ENCODE measurements at regions not wholly inside any gene's neighbourhood (a gene's known extent, or its start where the extent isn't known, plus 50 kb on each side); places are given as distances from the start of the nearest gene placed in this dataset.
"Not testable (repeated sequence)": the region's sequence is repeated elsewhere in the genome, so short reads cannot be mapped to it uniquely, and the experiment has no call there.

- WGBS, 2 donors: 33 to 45% methylated on average over 2 of the region's 2 CpGs
- no peak for ATAC-seq (ENCODE audit: low FRiP score)
- intact Hi-C loops (cut with DNase I): loop anchor here in 1 of 2 donors (10.0 kb wide), 1 partner anchor 92 kb away; no protein-coding TSS in a partner anchor
Observed at GRCh38 chr3:102032491-102033383, 183.4 kb downstream of the NFKBIZ start.

GRCh38 chr3:102034639-102035451 is 185.5 kb downstream of the NFKBIZ start:
- Histone ChIP-seq H3K36me3 (ENCODE audit: control insufficient read depth in 1 of 2, insufficient read depth in 2 of 2, low read length in 1 of 2) (no peaks in the 10 kb centered on the region), H3K9me3 (ENCODE audit: control insufficient read depth, low read length) (no peaks in the 10 kb centered on the region), H3K27me3 (ENCODE audit: control insufficient read depth in 1 of 2, insufficient read depth in 2 of 2, low read length in 1 of 2) (no peaks in the 10 kb centered on the region), H3K4me3 (ENCODE audit: low read length in 2 of 2) (no peak overlapping the region), H3K4me1 (ENCODE audit: control insufficient read depth in 1 of 2, insufficient read depth in 2 of 2, low read length in 2 of 2) (peaks cover 0 to 4% of the 10 kb centered on the region in 2 donors), H3K27ac (ENCODE audit: low read depth in 1 of 2, low read length in 2 of 2) (no peak overlapping the region)
- WGBS, 2 donors: 90 to 92% methylated on average over 3 of the region's 3 CpGs
- intact Hi-C loops (cut with DNase I): loop anchor here in 1 of 2 donors (10.0 kb wide), 1 partner anchor 90 kb away; no protein-coding TSS in a partner anchor
- ATAC-seq (ENCODE audit: low FRiP score) (no peak), DNase-seq (no peak)

More at GRCh38 chr3:102032491-102033383, 183.4 kb downstream of the NFKBIZ start:
- no peak for DNase-seq
- Histone ChIP-seq H3K9me3 (ENCODE audit: control insufficient read depth, low read length) (no peaks in the 10 kb centered on the region), H3K27me3 (ENCODE audit: control insufficient read depth in 1 of 2, insufficient read depth in 2 of 2, low read length in 1 of 2) (no peaks in the 10 kb centered on the region), H3K4me1 (ENCODE audit: control insufficient read depth in 1 of 2, insufficient read depth in 2 of 2, low read length in 2 of 2) (peaks cover 0 to 3% of the 10 kb centered on the region in 2 donors), H3K36me3 (ENCODE audit: control insufficient read depth in 1 of 2, insufficient read depth in 2 of 2, low read length in 1 of 2) (no peaks in the 10 kb centered on the region), H3K4me3 (ENCODE audit: low read length in 2 of 2) (no peak overlapping the region), H3K27ac (ENCODE audit: low read depth in 1 of 2, low read length in 2 of 2) (no peak overlapping the region)

GRCh38 chr3:102036017-102036416 is 186.7 kb downstream of the NFKBIZ start:
- Histone ChIP-seq H3K36me3 (ENCODE audit: control insufficient read depth in 1 of 2, insufficient read depth in 2 of 2, low read length in 1 of 2) (no peaks in the 10 kb centered on the region), H3K4me3 (ENCODE audit: low read length in 2 of 2) (no peak overlapping the region), H3K9me3 (ENCODE audit: control insufficient read depth, low read length) (no peaks in the 10 kb centered on the region), H3K27me3 (ENCODE audit: control insufficient read depth in 1 of 2, insufficient read depth in 2 of 2, low read length in 1 of 2) (no peaks in the 10 kb centered on the region), H3K27ac (ENCODE audit: low read depth in 1 of 2, low read length in 2 of 2) (no peak overlapping the region), H3K4me1 (ENCODE audit: control insufficient read depth in 1 of 2, insufficient read depth in 2 of 2, low read length in 2 of 2) (peaks cover 0 to 4% of the 10 kb centered on the region in 2 donors)
- ATAC-seq (ENCODE audit: low FRiP score) (no peak), DNase-seq (no peak)
- 90 to 95% methylated on average over 2 of the region's 2 CpGs for WGBS, 2 donors
- intact Hi-C loops (cut with DNase I): loop anchor here in 1 of 2 donors (10.0 kb wide), 1 partner anchor 89 kb away; no protein-coding TSS in a partner anchor

GRCh38 chr3:102036472-102036871 is 187.2 kb downstream of the NFKBIZ start:
- no peaks in the 10 kb centered on the region for H3K27me3 ChIP-seq (ENCODE audit: control insufficient read depth in 1 of 2, insufficient read depth in 2 of 2, low read length in 1 of 2)
- WGBS, 2 donors: 58 to 59% methylated on average over 1 of the region's 1 CpG
- no peak overlapping the region for H3K4me3 ChIP-seq (ENCODE audit: low read length in 2 of 2)
- DNase-seq (no peak), ATAC-seq (ENCODE audit: low FRiP score) (no peak)
- no peaks in the 10 kb centered on the region for H3K36me3 ChIP-seq (ENCODE audit: control insufficient read depth in 1 of 2, insufficient read depth in 2 of 2, low read length in 1 of 2)
- intact Hi-C loops (cut with DNase I): loop anchor here in 1 of 2 donors (10.0 kb wide), 1 partner anchor 88 kb away; no protein-coding TSS in a partner anchor
- H3K4me1 ChIP-seq (ENCODE audit: control insufficient read depth in 1 of 2, insufficient read depth in 2 of 2, low read length in 2 of 2): peaks cover 0 to 4% of the 10 kb centered on the region in 2 donors
- H3K27ac ChIP-seq (ENCODE audit: low read depth in 1 of 2, low read length in 2 of 2): no peak overlapping the region
- no peaks in the 10 kb centered on the region for H3K9me3 ChIP-seq (ENCODE audit: control insufficient read depth, low read length)

- no peak overlapping the region for H3K4me3 ChIP-seq (ENCODE audit: low read length in 2 of 2)
- H3K36me3 ChIP-seq (ENCODE audit: control insufficient read depth in 1 of 2, insufficient read depth in 2 of 2, low read length in 1 of 2): no peaks in the 10 kb centered on the region
- H3K9me3 ChIP-seq (ENCODE audit: control insufficient read depth, low read length): no peaks in the 10 kb centered on the region
- no peaks in the 10 kb centered on the region for H3K27me3 ChIP-seq (ENCODE audit: control insufficient read depth in 1 of 2, insufficient read depth in 2 of 2, low read length in 1 of 2)
- no peak for DNase-seq
- intact Hi-C loops (cut with DNase I): loop anchor here in 1 of 2 donors (10.0 kb wide), 1 partner anchor 88 kb away; no protein-coding TSS in a partner anchor
- H3K27ac ChIP-seq (ENCODE audit: low read depth in 1 of 2, low read length in 2 of 2): no peak overlapping the region
- no peak for ATAC-seq (ENCODE audit: low FRiP score)
- 1 to 6% methylated on average over 2 of the region's 2 CpGs for WGBS, 2 donors
- peaks cover 0 to 4% of the 10 kb centered on the region in 2 donors for H3K4me1 ChIP-seq (ENCODE audit: control insufficient read depth in 1 of 2, insufficient read depth in 2 of 2, low read length in 2 of 2)
Observed at GRCh38 chr3:102037209-102037608, 187.9 kb downstream of the NFKBIZ start.

GRCh38 chr3:102037791-102038190 is 188.5 kb downstream of the NFKBIZ start:
- no peaks in the 10 kb centered on the region for H3K9me3 ChIP-seq (ENCODE audit: control insufficient read depth, low read length)
- 24 to 33% methylated on average over 2 of the region's 2 CpGs for WGBS, 2 donors
- no peak for DNase-seq
- intact Hi-C loops (cut with DNase I): loop anchor here in 1 of 2 donors (10.0 kb wide), 1 partner anchor 87 kb away; no protein-coding TSS in a partner anchor
- H3K27me3 ChIP-seq (ENCODE audit: control insufficient read depth in 1 of 2, insufficient read depth in 2 of 2, low read length in 1 of 2): no peaks in the 10 kb centered on the region
- no peak overlapping the region for H3K4me3 ChIP-seq (ENCODE audit: low read length in 2 of 2)
- H3K27ac ChIP-seq (ENCODE audit: low read depth in 1 of 2, low read length in 2 of 2): peak overlapping the region in 1 of 2 donors; percentile 25
- no peaks in the 10 kb centered on the region for H3K36me3 ChIP-seq (ENCODE audit: control insufficient read depth in 1 of 2, insufficient read depth in 2 of 2, low read length in 1 of 2)
- no peak for ATAC-seq (ENCODE audit: low FRiP score)
- peaks cover 0 to 4% of the 10 kb centered on the region in 2 donors for H3K4me1 ChIP-seq (ENCODE audit: control insufficient read depth in 1 of 2, insufficient read depth in 2 of 2, low read length in 2 of 2)

- no peak for ATAC-seq (ENCODE audit: low FRiP score)
- Histone ChIP-seq H3K9me3 (ENCODE audit: control insufficient read depth, low read length) (no peaks in the 10 kb centered on the region), H3K4me1 (ENCODE audit: control insufficient read depth in 1 of 2, insufficient read depth in 2 of 2, low read length in 2 of 2) (peaks cover 0 to 4% of the 10 kb centered on the region in 2 donors), H3K27me3 (ENCODE audit: control insufficient read depth in 1 of 2, insufficient read depth in 2 of 2, low read length in 1 of 2) (no peaks in the 10 kb centered on the region), H3K27ac (ENCODE audit: low read depth in 1 of 2, low read length in 2 of 2) (peak overlapping the region in 1 of 2 donors; percentile 78), H3K4me3 (ENCODE audit: low read length in 2 of 2) (no peak overlapping the region), H3K36me3 (ENCODE audit: control insufficient read depth in 1 of 2, insufficient read depth in 2 of 2, low read length in 1 of 2) (no peaks in the 10 kb centered on the region)
- no peak for DNase-seq
- WGBS, 2 donors: 50 to 52% methylated on average over 3 of the region's 3 CpGs
- intact Hi-C loops (cut with DNase I): loop anchor here in 1 of 2 donors (10.0 kb wide), 1 partner anchor 86 kb away; no protein-coding TSS in a partner anchor
Observed at GRCh38 chr3:102038477-102039142, 189.3 kb downstream of the NFKBIZ start.

- intact Hi-C loops (cut with DNase I); H3K27ac ChIP-seq (ENCODE audit: low read depth in 1 of 2, low read length in 2 of 2); H3K27me3 ChIP-seq (ENCODE audit: control insufficient read depth in 1 of 2, insufficient read depth in 2 of 2, low read length in 1 of 2); H3K4me1 ChIP-seq (ENCODE audit: control insufficient read depth in 1 of 2, insufficient read depth in 2 of 2, low read length in 2 of 2); DNase-seq; H3K36me3 ChIP-seq (ENCODE audit: control insufficient read depth in 1 of 2, insufficient read depth in 2 of 2, low read length in 1 of 2); ATAC-seq (ENCODE audit: low FRiP score); H3K4me3 ChIP-seq (ENCODE audit: low read length in 2 of 2); H3K9me3 ChIP-seq (ENCODE audit: control insufficient read depth, low read length): not testable (repeated sequence)
- WGBS, 2 donors: 97% methylated on average over 8 of the region's 8 CpGs
Observed at GRCh38 chr3:102040144-102040543, 190.8 kb downstream of the NFKBIZ start.
